CD4-positive, alpha-beta T cell treated with Interleukin-17A for 4 hours (primary cell): ENCODE measurements at regions not wholly inside any gene's neighbourhood (a gene's known extent, or its start where the extent isn't known, plus 50 kb on each side); places are given as distances from the start of the nearest gene placed in this dataset.

Experiments used
- DNase-seq: peaks from one replicate; pipeline ENCODE4 v3.0.0-alpha.2; 2020; ENCODE audit warnings: mixed read lengths

- no peak for DNase-seq
These were observed 52.1 kb downstream of the MPP7 start for GRCh38 chr10:28250782-28251181.

GRCh38 chr10:28250358-28250757 is 52.5 kb downstream of the MPP7 start:
- no peak for DNase-seq

- no peak for DNase-seq
These were observed 53.4 kb downstream of the MPP7 start for GRCh38 chr10:28249512-28249911.

- DNase-seq, result no peak
These were observed 54.8 kb downstream of the MPP7 start for GRCh38 chr10:28248092-28248491.

GRCh38 chr10:28246023-28246422 is 56.8 kb downstream of the MPP7 start:
- no peak for DNase-seq

GRCh38 chr10:28243923-28244322 is 58.9 kb downstream of the MPP7 start:
- no peak for DNase-seq

GRCh38 chr10:28242555-28243204 is 60.2 kb downstream of the MPP7 start:
- no peak for DNase-seq

- DNase-seq, result peak; percentile 43
These were observed 61.0 kb downstream of the MPP7 start for GRCh38 chr10:28241741-28242399.

- no peak for DNase-seq
These were observed 62.5 kb downstream of the MPP7 start for GRCh38 chr10:28240400-28240799.

- DNase-seq, result no peak
These were observed 66.3 kb downstream of the MPP7 start for GRCh38 chr10:28236591-28236990.

- DNase-seq, result no peak
These were observed 82.1 kb downstream of the MPP7 start for GRCh38 chr10:28220811-28221210.

- DNase-seq, result no peak
These were observed 83.6 kb downstream of the MPP7 start for GRCh38 chr10:28219251-28219650.

- no peak for DNase-seq
These were observed 85.0 kb downstream of the MPP7 start for GRCh38 chr10:28217848-28218247.

GRCh38 chr10:28215930-28216329 is 86.9 kb downstream of the MPP7 start:
- peak; percentile 7 for DNase-seq

GRCh38 chr10:28214219-28214618 is 88.6 kb downstream of the MPP7 start:
- no peak for DNase-seq

GRCh38 chr10:28211759-28212158 is 91.1 kb downstream of the MPP7 start:
- no peak for DNase-seq

GRCh38 chr10:28207799-28208198 is 95.1 kb downstream of the MPP7 start:
- no peak for DNase-seq

GRCh38 chr10:28202941-28203352 is 99.9 kb downstream of the MPP7 start:
- no peak for DNase-seq

GRCh38 chr10:28201410-28202400 is 101.2 kb downstream of the MPP7 start:
- DNase-seq, result no peak

- DNase-seq, result no peak
These were observed 102.1 kb downstream of the MPP7 start for GRCh38 chr10:28200775-28201174.

- DNase-seq, result no peak
These were observed 102.9 kb downstream of the MPP7 start for GRCh38 chr10:28199941-28200340.

GRCh38 chr10:28190196-28190595 is 112.7 kb downstream of the MPP7 start:
- DNase-seq, result no peak

- no peak for DNase-seq
These were observed 114.3 kb downstream of the MPP7 start for GRCh38 chr10:28188526-28188925.
